ENCODE measurements at regions not wholly inside any gene's neighbourhood (a gene's known extent, or its start where the extent isn't known, plus 50 kb on each side); places are given as distances from the start of the nearest gene placed in this dataset.

- TF ChIP-seq LBX2 (CRISPR knock-in tag; IDR thresholded peaks at IDR 0.05; ENCODE audit: borderline replicate concordance), result no peak
- no peak for TF ChIP-seq ZSCAN25 (CRISPR knock-in tag; IDR thresholded peaks at IDR 0.05)
- no peak for TF ChIP-seq FIP1L1 (IDR thresholded peaks at IDR 0.05; ENCODE audit: borderline replicate concordance, insufficient read depth, low read depth, low read length)
- TF ChIP-seq RFX5 (IDR thresholded peaks at IDR 0.05; ENCODE audit: low read depth, low read length), result no peak
- no peak for TF ChIP-seq IRF9 (CRISPR knock-in tag; IDR thresholded peaks at IDR 0.05; ENCODE audit: borderline replicate concordance)
Measured at GRCh38 chr5:121783700-121784099, 68.0 kb upstream of the FTMT start (continued).

GRCh38 chr5:121793791-121794190 lies 57.9 kb upstream of the FTMT start:
- DNase-seq (ENCODE audit: low spot score) (no peak), FAIRE-seq (no peak), ATAC-seq (no peak)
- no peak overlapping the region for H3K9ac ChIP-seq (ENCODE audit: insufficient read depth, low read depth, low read length)
- in situ Hi-C loops (cut with HindIII; ENCODE audit: extremely low pct_ligation_motif_present, low pct_unique_long_range_greater_than_20kb) (no loop called here), intact Hi-C loops (cut with micrococcal nuclease; ENCODE audit: unreplicated experiment) (no loop called here)
- H3K79me2 ChIP-seq (ENCODE audit: insufficient read depth, low read length), result no peaks in the 10 kb centered on the region
- no peak overlapping the region for H3K4me3 ChIP-seq (replicated peaks in 1 of 3; ENCODE audit: insufficient read depth in 1 of 3, low read depth in 2 of 3, low read length in 3 of 3)
- no peaks in the 10 kb centered on the region for H3K27me3 ChIP-seq (ENCODE audit: control insufficient read depth in 1 of 2, insufficient read depth in 2 of 2, low read length in 2 of 2)
- TF ChIP-seq ZBTB3 (CRISPR knock-in tag; IDR thresholded peaks at IDR 0.05; ENCODE audit: borderline replicate concordance, low read depth), result no peak
- TF ChIP-seq IRF2 (CRISPR knock-in tag; IDR thresholded peaks at IDR 0.05), result no peak
- no peak for TF ChIP-seq EP300 (IDR thresholded peaks at IDR 0.05; ENCODE audit: low read depth in 2 of 2, low read length in 2 of 2)
- TF ChIP-seq EP300 (CRISPR knock-in tag; IDR thresholded peaks at IDR 0.05; ENCODE audit: borderline replicate concordance), result no peak
- TF ChIP-seq TFDP1 (CRISPR knock-in tag; IDR thresholded peaks at IDR 0.05; ENCODE audit: borderline replicate concordance), result no peak
- no peak for TF ChIP-seq ZNF331 (CRISPR knock-in tag; IDR thresholded peaks at IDR 0.05)
- no peak for TF ChIP-seq GPBP1L1 (CRISPR knock-in tag; IDR thresholded peaks at IDR 0.05)
- TF ChIP-seq MIER2 (CRISPR knock-in tag; IDR thresholded peaks at IDR 0.05), result no peak
- no peak for TF ChIP-seq JUN (CRISPR knock-in tag; IDR thresholded peaks at IDR 0.05)
- TF ChIP-seq ASH2L (IDR thresholded peaks at IDR 0.05; ENCODE audit: insufficient read length, low read depth, low read length), result no peak
- TF ChIP-seq CBX1 (IDR thresholded peaks at IDR 0.05; ENCODE audit: low read depth), result no peak
- no peak for TF ChIP-seq DBP (CRISPR knock-in tag; IDR thresholded peaks at IDR 0.05; ENCODE audit: not compliant biosample characterization)
- no peak for TF ChIP-seq HES4 (CRISPR knock-in tag; IDR thresholded peaks at IDR 0.05; ENCODE audit: borderline replicate concordance)
- no peak for TF ChIP-seq ZSCAN9 (CRISPR knock-in tag; IDR thresholded peaks at IDR 0.05; ENCODE audit: borderline replicate concordance)
- H3K4me1 ChIP-seq (ENCODE audit: insufficient read depth, low read length), result no peaks in the 10 kb centered on the region
- no peak overlapping the region for H3K27ac ChIP-seq (ENCODE audit: extremely low read length, insufficient read depth, low read length)
- H3K9me3 ChIP-seq (ENCODE audit: low read length), result no peaks in the 10 kb centered on the region
- H4K20me1 ChIP-seq (ENCODE audit: insufficient read depth, low read length), result no peaks in the 10 kb centered on the region
- ChIA-PET CTCF (ENCODE audit: low intra/inter-chr PET ratio, low total read pairs) (no interaction called here), POLR2A (no interaction called here)
- H2AFZ ChIP-seq (ENCODE audit: low read length), result no peak overlapping the region
- H3K4me2 ChIP-seq (ENCODE audit: low read depth, low read length), result no peak overlapping the region
- no TSS peak for BruUV-seq (replicated peaks)
- no peaks in the 10 kb centered on the region for H3K36me3 ChIP-seq (replicated peaks in 1 of 2; ENCODE audit: control insufficient read depth in 1 of 2, insufficient read depth in 2 of 2, low read length in 2 of 2)
